CD4-positive, alpha-beta T cell (primary cell): ENCODE measurements at regions not wholly inside any gene's neighbourhood (a gene's known extent, or its start where the extent isn't known, plus 50 kb on each side); places are given as distances from the start of the nearest gene placed in this dataset.

Experiments used
- ATAC-seq: fragments of 200-7000 bp; cut with Tn5 transposase; one replicate; pipeline ENCODE4 v1.10.0; 2022; ENCODE audit warnings: mild to moderate bottlenecking; ENCODE audit not compliant: poor library complexity
- CTCF ChIA-PET: fragments of 350-600 bp; sonication (Branson Sonifier 250); formaldehyde crosslinking; loops from one replicate; lab custom pipeline; 2021; ENCODE audit warnings: antibody characterized with exemption, inconsistent platforms; lab: Charles Lee
- POLR2A ChIA-PET: fragments of 350-600 bp; sonication (Branson Sonifier 250); formaldehyde crosslinking; loops from one replicate; lab custom pipeline; 2021; ENCODE audit warnings: antibody characterized with exemption, inconsistent platforms; lab: Charles Lee
- DNase-seq, 14 experiments: peaks; one replicate each; pipeline ENCODE4 v3.0.0-alpha.2; 2013 to 2020; ENCODE audit warnings: mixed read lengths in 2 of 14
- H3K27ac ChIP-seq, 2 donors: one replicate each; pipeline versions ENCODE4 v1.5.1 to v1.7.0; 2013; ENCODE audit warnings: low read length in 2 of 2, low read depth in 1 of 2, mild to moderate bottlenecking in 1 of 2
- H3K27me3 ChIP-seq, 2 experiments: 1 replicate in 1 of 2; 2 replicates in 1 of 2; pipeline versions ENCODE4 v1.6.1 to v1.7.0; 2013; ENCODE audit warnings: low read length in 2 of 2, control low read depth in 1 of 2, mild to moderate bottlenecking in 1 of 2, moderate library complexity in 1 of 2; ENCODE audit not compliant: insufficient read depth in 2 of 2, control insufficient read depth in 1 of 2
- H3K36me3 ChIP-seq: one replicate; pipeline ENCODE4 v1.6.1; 2013; ENCODE audit warnings: low read length, control low read depth; ENCODE audit not compliant: insufficient read depth
- H3K4me1 ChIP-seq: one replicate; pipeline ENCODE4 v1.6.1; 2013; ENCODE audit warnings: low read length, control low read depth; ENCODE audit not compliant: insufficient read depth
- H3K4me3 ChIP-seq: one replicate; pipeline ENCODE4 v1.5.1; 2013; ENCODE audit warnings: mild to moderate bottlenecking, low read length, moderate library complexity
- H3K9me3 ChIP-seq, 2 experiments: 1 replicate in 1 of 2; 2 replicates in 1 of 2; pipeline versions ENCODE4 v1.6.1 to v1.7.0; 2013; ENCODE audit warnings: low read length in 2 of 2, mild to moderate bottlenecking in 2 of 2, control low read depth in 1 of 2, moderate library complexity in 1 of 2; ENCODE audit not compliant: control insufficient read depth in 1 of 2, insufficient read depth in 1 of 2
- H3K27ac Mint-ChIP-seq: one replicate; pipeline ENCODE4 v1.8.0; 2020; ENCODE audit warnings: mixed read lengths
- H3K27me3 Mint-ChIP-seq: one replicate; pipeline ENCODE4 v1.8.0; 2021; ENCODE audit warnings: mixed read lengths
- H3K36me3 Mint-ChIP-seq: one replicate; pipeline ENCODE4 v1.8.0; 2021; ENCODE audit warnings: low read depth, mixed read lengths
- H3K4me1 Mint-ChIP-seq: one replicate; pipeline ENCODE4 v1.8.0; 2021; ENCODE audit warnings: low read depth, mixed read lengths
- H3K4me3 Mint-ChIP-seq: one replicate; pipeline ENCODE4 v1.8.0; 2020; ENCODE audit warnings: mild to moderate bottlenecking, mixed read lengths
- H3K9me3 Mint-ChIP-seq: one replicate; pipeline ENCODE4 v1.8.0; 2020; ENCODE audit warnings: mixed read lengths
- intact Hi-C, 2 experiments: fragments of 100-400 bp; cut with DNase I in 1 of 2; cut with micrococcal nuclease in 1 of 2; formaldehyde crosslinking; loops; one replicate each; pipeline versions ENCODE4 v1.15.1 to v1.9.0; 2023 to 2025; cut with DNase I, micrococcal nuclease
- TF ChIP-seq, protein P1 (sequence below): fragments of 200-600 bp; IDR thresholded peaks from one replicate; pipeline ENCODE4 v1.8.0; 2022; ENCODE audit warnings: antibody characterized with exemption, mild to moderate bottlenecking

DNA sequence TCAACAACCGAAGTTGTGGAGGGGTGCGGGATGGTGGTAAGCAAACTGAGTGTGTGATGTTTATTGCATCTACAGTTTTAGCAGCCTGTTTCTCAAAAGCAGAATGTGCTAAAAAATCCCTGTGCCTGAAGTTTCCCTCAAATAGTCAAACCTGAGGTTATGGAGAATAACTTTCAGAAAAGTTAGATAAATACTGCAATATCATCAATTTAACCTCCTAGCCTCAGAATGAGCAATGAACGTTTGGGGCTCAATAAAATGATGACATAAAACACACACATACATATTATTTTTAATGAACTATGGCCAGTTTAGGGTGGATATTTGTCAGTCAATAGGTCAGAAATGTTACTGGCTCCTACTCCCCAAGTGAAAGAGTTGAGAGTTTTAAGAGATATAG is 201.6 kb downstream of the SEMA6D start:
- no peak overlapping the region for H3K4me3 Mint-ChIP-seq
- TF ChIP-seq, protein P1, sequence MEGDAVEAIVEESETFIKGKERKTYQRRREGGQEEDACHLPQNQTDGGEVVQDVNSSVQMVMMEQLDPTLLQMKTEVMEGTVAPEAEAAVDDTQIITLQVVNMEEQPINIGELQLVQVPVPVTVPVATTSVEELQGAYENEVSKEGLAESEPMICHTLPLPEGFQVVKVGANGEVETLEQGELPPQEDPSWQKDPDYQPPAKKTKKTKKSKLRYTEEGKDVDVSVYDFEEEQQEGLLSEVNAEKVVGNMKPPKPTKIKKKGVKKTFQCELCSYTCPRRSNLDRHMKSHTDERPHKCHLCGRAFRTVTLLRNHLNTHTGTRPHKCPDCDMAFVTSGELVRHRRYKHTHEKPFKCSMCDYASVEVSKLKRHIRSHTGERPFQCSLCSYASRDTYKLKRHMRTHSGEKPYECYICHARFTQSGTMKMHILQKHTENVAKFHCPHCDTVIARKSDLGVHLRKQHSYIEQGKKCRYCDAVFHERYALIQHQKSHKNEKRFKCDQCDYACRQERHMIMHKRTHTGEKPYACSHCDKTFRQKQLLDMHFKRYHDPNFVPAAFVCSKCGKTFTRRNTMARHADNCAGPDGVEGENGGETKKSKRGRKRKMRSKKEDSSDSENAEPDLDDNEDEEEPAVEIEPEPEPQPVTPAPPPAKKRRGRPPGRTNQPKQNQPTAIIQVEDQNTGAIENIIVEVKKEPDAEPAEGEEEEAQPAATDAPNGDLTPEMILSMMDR = no peak

DNA sequence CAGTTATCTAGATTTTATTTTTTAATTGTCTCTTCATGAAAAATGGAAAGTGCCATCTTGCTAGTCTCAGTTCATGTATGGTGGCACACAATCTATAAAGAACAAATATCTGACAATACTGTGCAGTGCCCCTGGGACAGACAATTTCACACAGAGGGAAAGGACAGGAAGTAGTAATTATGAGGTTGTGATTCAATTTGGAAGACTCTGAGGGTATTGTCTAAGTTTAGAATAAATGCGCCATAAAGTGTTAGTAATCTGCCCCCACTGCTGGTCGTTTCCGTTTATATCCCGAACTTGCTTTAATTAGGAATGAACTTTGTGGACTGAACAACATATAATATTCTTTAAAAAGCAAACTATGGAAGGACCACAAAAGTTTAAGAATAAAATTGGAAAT is 196.4 kb upstream of the SLC24A5 start:
- Mint-ChIP-seq H3K4me3 (no peak overlapping the region), H3K9me3 (peaks cover 3% of the 10 kb centered on the region), H3K4me1 (no peaks in the 10 kb centered on the region), H3K36me3 (no peaks in the 10 kb centered on the region), H3K27me3 (no peaks in the 10 kb centered on the region), H3K27ac (no peak overlapping the region)
- intact Hi-C loops = no loop called here
- DNase-seq (no peak), ATAC-seq (no peak)
- H3K4me3 ChIP-seq = no peak overlapping the region
- POLR2A ChIA-PET = no interaction called here
- H3K36me3 ChIP-seq = no peaks in the 10 kb centered on the region
- CTCF ChIA-PET = interaction anchor here (0.6 kb wide), 1 partner anchor 8 kb away, joined by 3 read pairs; no protein-coding TSS in a partner anchor
- no peak overlapping the region for H3K27ac ChIP-seq
- H3K9me3 ChIP-seq = no peaks in the 10 kb centered on the region
- TF ChIP-seq, protein P1 = no peak
- H3K4me1 ChIP-seq = no peaks in the 10 kb centered on the region
- no peaks in the 10 kb centered on the region for H3K27me3 ChIP-seq

More for the DNA sequence above, 201.6 kb downstream of the SEMA6D start:
- H3K9me3 Mint-ChIP-seq = no peaks in the 10 kb centered on the region
- H3K4me1 Mint-ChIP-seq = no peaks in the 10 kb centered on the region
- ChIA-PET CTCF (no interaction called here), POLR2A (no interaction called here)
- ATAC-seq (no peak), DNase-seq (no peak)
- Histone ChIP-seq H3K27ac (no peak overlapping the region), H3K36me3 (no peaks in the 10 kb centered on the region), H3K9me3 (no peaks in the 10 kb centered on the region), H3K4me1 (no peaks in the 10 kb centered on the region), H3K27me3 (no peaks in the 10 kb centered on the region), H3K4me3 (no peak overlapping the region)
- H3K36me3 Mint-ChIP-seq = no peaks in the 10 kb centered on the region
- intact Hi-C loops = no loop called here
- H3K27me3 Mint-ChIP-seq = no peaks in the 10 kb centered on the region
- no peak overlapping the region for H3K27ac Mint-ChIP-seq

DNA sequence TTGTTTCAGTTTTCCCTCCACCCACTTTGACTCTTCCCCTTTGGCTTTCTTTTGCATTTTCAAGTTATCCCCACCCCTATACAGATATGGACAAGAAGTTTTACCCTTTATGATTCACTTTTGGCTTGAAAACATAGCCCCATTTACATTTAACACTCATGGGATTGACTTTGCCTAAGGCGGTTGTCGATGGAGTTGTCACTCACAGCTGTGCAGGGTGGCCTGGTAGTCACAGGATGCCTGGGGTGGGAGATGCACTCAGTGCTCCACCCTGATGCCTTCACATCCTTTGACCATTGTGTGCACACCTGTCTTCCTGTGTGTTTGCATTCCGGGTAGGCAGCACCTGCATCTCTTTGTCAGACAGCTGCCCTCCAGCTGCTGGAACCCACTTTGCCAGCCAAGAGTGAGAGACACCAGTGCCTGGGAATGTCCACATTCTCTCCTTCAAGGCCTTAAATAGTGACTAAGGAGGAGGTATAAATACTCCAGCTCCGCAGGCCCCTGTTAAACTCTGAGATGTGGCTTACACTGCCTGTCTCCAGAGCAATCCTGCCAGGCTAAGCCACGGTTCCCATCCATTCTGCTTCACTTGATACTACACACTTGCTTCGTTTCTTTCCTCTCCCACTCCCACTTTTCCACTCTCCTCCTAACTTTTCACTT is 191.5 kb upstream of the SLC24A5 start:
- Histone ChIP-seq H3K4me1 (no peaks in the 10 kb centered on the region), H3K4me3 (no peak overlapping the region), H3K27me3 (no peaks in the 10 kb centered on the region), H3K27ac (no peak overlapping the region), H3K36me3 (no peaks in the 10 kb centered on the region), H3K9me3 (no peaks in the 10 kb centered on the region)
- Mint-ChIP-seq H3K4me3 (no peak overlapping the region), H3K36me3 (no peaks in the 10 kb centered on the region), H3K4me1 (no peaks in the 10 kb centered on the region), H3K27ac (no peak overlapping the region), H3K27me3 (no peaks in the 10 kb centered on the region), H3K9me3 (peaks cover 3% of the 10 kb centered on the region)
- TF ChIP-seq, protein P1 = no peak
- DNase-seq (no peak), ATAC-seq (no peak)
- ChIA-PET CTCF (no interaction called here), POLR2A (no interaction called here)
- intact Hi-C loops = no loop called here
